GM18867 (cell line): ENCODE measurements at regions not wholly inside any gene's neighbourhood (a gene's known extent, or its start where the extent isn't known, plus 50 kb on each side); places are given as distances from the start of the nearest gene placed in this dataset.
"Not testable (repeated sequence)": the region's sequence is repeated elsewhere in the genome, so short reads cannot be mapped to it uniquely, and the experiment has no call there.

Source experiments
- ATAC-seq: cut with Tn5 transposase; IDR thresholded peaks from one replicate; pipeline ENCODE4 v1.9.1; 2021; ENCODE audit warnings: mild to moderate bottlenecking, moderate library complexity; ENCODE audit not compliant: unreplicated experiment

DNA sequence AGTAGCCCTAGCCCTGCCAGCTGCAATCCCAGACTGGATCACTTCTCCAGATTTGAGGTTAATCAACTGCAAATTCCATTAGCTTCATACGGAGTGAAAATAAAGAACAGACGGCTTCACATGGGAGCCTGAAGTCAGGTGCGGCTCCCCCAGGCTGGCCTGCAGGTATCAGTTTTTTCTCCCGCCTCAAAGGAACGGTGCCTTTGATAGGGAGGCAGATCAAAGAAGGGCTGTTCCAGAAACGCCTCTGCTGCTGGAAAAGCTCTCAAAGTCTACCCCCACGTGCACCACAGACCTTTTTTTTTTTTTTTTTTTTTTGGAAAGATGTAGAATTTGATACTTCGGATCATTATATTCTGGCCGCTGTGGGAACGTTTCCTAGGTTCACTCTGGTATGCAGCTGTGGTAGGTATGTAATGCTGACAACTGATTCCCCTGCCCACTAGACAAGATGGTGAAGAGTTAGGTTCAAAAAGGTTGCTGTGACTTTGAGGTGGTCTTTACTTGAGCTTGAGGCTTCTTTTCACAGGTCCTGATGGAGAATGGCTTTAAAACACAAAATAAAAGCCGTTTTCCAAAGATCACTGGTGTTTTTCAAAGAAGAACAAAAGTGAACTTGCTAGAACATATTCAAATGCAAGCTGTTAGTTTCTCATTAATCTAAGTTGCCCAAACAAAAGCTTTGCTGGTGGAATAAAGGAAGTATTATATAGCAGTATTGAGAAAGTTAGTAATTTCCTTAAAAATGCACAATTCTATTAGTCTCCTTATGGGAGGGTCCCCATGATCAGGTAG lies 189.0 kb upstream of the NFIA start:
- no peak for ATAC-seq

DNA sequence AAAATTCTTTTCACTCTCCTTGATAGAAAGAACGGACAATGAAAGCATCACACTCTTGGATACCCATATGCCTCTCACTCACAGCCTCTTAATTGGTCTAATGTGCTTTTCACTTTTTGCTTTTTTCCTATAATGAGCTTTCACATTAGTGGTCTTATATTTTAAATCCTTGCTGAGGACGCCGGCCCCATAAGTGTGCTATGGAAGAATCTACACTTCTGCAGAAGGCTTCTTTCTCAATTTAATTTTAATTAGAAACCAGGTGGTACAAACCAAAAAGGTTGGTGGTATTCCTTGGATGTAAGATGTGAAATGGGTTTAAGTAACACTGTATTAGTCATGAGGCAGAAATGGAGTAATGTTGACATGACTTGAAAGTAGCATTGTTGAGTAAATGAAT lies 190.6 kb upstream of the NFIA start:
- no peak for ATAC-seq

DNA sequence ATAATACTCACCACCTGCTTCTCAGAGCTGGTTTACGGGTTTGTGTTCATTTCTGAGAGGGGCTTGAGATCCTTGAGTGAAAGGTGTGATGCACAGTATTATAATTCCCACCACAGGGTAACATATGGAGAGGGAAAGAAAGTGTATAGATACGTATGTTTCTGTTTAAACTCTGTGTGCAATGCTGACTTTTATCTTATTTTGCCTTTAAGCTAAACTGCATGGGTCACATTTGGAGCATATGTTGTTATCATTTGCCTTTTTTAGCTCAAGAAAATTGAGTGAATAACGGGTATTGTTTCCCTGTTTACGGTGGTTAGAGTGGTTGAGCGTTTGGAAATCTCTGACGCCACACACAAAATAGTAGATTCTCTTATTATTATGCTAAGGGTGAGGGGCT lies 191.1 kb upstream of the NFIA start:
- ATAC-seq: no peak

DNA sequence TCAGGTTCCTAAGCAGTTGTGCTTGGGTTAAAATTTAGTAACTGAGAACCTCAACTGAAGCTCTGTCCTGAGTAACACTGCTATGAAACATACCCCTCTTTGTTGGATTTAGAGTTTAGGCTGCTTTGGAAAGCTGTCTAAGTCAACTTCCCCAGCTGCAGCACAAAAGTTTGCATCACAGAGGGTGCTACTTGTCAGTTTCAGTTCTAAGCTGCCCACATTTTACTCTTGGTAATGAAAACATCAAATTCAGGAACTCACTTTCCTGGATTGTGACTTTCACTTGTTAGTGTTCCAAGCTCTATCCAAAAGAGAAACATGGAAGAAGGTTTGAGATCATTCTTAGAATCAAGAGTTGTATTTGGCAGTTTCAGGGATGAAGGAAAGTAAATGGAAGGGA lies 191.7 kb upstream of the NFIA start:
- no peak for ATAC-seq

DNA sequence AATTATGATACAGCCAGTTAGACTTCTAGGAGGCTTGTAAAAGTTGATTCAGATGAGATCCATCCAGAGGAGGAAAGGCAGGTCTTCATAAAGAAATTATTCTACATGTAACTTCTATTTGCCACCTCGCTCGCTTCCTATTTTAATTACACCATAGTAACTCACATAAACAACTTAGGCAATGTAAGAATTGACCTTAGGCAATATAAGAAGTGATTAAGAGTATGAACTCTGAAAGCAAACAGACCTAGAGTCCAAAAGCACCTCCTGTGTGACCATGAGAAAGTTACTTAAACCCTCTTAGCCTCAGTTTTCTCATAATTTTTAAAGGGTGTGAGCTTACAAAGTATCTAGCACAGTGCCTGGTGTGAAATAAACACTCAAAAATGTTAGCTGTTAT lies 192.7 kb upstream of the NFIA start:
- ATAC-seq: no peak

DNA sequence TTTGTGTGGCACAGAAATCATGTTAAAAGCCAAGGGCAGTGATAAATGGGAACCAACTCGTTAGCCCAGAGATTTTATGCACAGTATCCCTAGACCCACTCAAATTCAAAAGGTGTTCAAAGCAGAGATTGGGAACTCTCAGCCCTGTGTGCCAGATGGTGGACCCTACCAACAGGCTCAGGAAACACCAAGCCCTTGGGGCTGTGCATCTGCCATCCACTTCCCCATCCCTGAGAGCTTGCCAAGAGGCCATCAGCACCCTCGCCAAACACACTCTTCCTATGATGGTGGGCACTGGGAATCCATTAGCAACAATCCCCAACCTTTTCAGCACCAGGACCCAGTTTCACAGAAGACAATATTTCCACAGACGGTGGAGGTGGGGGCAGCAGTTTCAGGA lies 194.2 kb upstream of the NFIA start:
- ATAC-seq: no peak

DNA sequence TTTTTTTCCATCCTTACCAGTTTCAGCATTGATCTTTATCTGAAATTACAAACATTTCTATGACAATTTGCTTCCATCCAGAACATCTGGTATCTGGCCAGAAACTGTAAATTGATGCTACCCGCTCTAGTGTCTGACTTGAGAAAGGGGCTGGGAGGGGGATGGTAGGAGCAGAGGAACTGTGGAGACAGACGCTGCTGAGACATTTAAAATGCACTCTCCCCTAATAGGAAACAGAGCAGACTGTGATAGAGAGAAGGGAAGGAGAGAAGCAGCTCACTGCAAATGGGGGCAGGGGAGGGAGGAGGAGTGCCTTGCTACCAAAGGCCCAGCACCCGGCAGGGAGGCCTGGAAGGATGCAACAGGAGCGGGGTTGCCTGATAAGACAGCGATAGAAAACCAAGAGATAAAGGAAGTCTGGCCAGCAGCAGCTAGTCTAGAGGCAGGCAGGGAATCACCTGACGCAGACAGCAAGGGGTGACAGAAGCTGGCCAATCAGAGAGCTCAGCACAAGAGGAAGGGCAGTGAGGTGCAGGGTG lies 195.5 kb upstream of the NFIA start:
- ATAC-seq: no peak

DNA sequence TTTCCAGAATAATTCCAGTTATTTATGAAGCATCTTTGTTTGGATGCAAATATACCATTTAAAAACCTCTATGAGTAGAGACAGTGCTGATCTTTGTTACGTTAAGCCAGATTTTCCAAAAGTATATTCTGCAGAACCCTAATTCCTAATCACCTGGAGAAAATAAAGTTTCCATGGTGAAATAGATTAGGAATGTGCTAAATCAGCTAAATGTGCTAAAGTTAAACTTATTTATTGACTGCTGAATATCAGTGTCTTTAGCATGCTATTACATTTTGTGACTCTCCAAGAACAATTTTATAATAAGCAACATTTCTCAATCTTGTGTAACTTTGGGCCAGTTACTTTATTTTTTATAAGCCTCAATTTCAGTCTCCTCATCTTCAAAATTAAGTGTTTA lies 196.3 kb upstream of the NFIA start:
- ATAC-seq: no peak

DNA sequence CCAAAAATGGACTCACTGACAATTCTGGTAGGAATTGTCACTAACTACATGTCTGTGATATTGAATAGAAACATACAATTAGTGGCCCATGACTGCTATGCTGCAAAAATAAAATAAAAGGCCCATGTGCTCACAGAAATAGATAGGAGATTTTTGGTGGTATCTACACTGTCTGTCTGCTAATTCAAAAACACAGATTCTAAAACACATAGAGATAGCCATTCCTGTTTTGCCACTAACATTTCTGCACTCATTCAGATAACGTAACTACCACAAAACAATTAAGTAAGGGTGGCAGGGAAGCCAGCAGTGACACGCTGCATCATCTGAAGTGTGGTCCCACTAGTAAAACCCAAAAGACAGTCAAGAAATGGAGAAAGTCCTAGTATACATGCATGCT lies 202.2 kb upstream of the NFIA start:
- no peak for ATAC-seq

DNA sequence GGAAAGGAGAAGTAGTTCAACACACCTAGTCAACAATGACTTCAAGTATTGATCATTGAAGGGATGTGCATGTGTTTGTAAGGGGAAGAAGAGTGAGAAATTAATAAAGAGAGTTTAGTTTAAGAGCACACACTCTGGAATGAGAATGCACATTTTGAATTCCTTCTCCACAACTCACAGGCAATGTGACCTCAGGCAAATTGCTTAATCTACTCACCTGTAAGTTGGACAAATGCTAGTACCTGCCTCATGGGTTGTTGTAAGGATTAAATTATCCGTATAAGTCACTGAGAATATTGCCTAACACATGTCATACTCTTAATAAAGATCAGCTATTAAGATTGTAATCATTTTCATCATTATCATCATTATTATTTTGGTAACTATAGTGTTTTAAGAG lies 204.0 kb upstream of the NFIA start:
- ATAC-seq: no peak

DNA sequence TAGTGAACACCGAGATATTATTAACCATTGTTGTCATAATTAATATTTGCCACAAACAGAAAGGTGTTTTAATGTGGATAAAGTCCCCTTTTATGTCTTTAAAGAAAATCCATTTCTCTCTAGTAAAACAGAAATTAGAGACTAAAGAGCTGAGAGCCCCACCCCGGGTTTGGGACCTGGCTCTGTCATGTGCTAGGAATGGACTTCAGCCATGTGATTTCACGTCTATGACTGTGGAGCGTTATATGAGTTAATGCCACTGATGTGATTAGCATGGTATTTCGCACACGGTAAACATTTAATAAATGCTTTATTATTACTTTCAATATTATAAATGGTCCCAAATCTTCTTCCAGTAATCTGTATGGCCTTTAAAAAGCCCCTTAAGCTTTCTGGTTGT lies 205.0 kb upstream of the NFIA start:
- ATAC-seq: no peak

DNA sequence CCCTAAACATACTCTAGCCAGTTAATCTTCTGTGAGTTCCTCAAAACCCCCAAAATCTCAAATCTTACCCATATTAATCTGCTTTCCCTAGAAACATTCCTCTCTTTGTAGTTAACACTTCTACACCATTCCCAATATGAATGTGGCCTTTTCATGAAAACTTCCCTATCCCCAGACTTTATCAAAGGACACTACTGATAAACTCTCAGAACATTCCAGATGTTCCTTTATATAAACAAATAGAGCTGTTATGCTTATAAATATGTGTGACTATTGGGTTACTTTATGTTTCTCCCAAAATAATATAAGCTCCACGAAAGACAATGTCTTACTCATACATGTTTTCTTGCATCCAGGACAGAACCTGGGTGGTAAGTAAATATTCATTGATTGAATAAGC lies 205.4 kb upstream of the NFIA start:
- no peak for ATAC-seq

DNA sequence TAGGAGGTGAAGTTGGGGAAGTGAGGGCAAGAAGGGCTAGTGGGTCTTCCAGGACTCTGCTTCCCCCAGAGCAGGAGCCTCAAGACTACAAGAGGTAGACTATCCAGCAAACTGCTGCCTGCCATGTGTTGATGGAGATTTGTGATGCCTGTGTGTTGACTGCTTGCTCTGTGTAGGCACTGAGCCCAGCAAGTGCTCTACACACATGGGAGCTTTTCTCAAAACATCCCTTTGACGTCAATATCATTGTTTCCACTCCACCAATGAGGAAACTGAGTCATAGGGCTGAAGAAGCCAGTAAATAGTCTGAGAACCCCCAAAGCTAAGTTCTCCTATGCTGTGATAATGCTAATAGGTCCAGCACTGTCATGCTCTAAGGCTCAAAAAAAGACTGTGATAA lies 207.2 kb upstream of the NFIA start:
- no peak for ATAC-seq

DNA sequence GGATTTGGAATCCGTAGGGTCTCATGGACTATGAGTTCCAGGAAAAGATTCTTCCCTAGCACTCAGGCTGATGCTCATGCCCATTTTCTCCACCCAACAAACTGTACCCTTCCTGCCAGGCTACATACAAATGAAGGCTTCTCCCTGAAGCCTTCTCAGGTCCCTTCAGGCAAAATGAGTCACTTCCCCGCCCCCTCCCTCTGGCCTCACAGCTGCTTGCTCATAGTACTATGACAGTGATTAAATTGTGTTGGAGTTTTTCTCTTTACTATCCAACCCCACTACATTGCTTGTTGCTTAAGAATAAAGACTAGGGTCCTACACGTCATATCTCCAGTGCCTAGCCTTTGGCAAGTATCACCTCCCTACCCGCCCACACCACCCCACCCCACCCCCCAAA lies 207.6 kb upstream of the NFIA start:
- no peak for ATAC-seq

DNA sequence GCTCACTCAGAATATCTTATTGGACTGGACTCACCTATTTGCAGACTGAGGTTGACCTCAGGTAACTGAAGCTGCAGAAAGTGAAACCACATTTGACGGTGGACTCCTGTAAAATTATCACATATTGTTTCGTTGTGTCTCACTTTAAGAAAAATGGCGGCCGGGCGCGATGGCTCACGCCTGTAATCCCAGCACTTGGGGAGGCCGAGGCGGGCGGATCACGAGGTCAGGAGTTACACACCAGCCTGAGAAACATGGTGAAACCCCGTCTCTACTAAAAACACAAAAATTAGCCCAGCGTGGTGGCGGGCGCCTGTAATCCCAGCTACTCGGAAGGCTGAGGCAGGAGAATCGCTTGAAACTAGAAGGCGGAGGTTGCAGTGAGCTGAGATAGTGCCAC lies 209.0 kb upstream of the NFIA start:
- not testable (repeated sequence) for ATAC-seq

DNA sequence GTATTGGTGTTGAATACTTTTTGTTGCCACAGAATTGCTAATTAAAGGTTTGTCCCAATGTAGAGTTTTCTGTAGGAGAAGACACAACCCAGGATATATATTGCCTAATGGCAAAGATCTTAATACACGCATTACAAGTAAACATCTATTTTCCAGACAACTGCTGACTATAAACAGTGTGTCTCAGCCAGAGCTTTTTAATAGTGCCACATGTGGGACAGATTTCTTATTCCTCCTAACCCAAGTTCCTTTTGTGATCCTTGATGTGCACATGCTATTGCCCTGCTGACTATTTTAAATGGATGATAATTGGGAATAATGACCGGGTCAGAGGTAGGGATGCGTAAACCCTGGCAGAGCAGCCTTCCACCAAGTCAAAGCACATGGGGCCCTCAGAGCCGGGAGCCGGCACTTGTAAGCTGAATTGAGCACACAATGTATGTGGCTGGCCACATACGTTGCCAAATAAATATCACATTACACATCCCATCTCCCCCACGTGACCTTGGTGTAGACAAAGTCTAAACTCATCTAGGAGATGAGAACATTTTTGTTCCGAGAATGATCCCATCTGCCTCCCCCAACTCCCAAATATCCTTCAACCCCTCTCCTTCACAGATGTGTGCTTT lies 209.8 kb upstream of the NFIA start:
- no peak for ATAC-seq

DNA sequence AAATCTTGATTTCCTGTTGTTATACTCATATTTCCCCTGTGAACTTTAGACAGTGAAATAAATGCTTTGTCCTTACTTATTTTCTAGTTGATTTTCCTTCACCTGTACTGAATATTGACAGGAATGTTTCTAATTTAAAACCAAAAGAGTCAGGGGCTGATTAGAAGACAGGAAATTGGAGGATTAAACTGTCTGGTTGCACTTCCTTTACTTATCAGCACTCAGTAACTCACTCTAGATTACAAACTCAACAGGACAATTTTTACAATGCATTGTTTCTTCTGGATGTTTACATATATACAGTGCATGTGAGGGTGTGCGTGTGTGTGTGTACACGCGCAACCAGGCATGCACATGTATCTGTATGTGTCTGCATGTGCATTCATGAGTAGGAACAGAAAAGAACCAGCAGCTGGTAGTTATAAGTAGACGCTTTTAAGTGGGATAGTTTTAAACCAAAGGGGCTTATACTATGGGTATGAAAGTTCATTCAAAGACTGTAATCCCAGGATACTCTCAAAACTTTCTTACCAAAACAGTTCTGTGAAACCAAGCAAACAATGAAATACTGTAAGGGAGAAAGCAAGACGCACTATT lies 212.0 kb upstream of the NFIA start:
- ATAC-seq: no peak

DNA sequence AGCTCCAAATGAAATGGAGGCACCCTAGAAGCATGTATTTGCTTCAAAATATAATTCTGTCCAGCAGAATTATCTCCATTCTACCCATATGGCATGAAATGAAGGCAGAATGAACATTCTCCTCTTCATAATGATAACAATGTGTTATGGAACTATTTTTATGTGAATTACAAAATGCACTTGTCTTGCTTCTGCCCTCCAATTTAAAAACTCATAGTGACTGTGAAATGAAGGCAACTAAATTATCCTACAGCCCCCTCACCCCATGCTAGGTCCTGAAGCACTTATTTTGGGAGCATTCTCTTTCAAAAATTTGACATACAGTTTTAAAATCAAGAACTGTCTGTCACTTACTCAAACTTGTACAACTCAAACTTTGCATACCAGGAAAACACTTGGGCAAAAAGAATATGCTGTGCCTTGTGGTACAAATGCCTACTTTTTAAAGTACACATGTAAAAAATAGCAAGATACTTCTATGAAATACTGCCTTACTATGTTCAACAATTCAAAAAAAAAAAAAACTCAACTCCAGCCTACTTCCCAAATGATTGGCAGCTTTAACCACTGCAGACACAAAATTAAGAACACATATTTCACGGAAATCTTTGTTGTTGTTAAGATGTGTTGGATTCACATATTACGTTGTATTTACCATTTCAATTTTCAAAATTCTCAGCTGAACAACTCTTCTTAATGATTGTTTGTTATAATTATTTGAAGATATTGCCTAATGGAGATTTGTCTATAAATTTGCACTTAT lies 213.3 kb upstream of the NFIA start:
- ATAC-seq: no peak

DNA sequence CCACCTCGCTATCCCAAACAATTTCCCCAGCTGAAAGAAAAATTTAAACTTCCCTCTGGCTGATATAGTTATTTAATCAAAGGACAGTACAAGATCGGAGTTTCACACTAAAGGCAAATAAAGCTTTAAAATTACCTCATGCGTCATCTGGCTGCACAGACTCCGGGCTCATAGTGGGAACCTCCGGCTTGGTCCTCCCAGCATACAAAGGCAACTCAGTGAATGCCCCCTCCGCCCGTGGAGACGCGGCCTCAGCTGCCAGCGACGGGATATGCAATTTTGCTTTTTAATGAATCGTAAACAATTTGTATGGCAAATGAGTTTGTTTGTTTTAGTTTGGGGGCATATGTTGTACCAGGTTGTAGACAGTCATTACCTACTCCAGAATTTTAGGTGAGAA lies 214.6 kb upstream of the NFIA start:
- ATAC-seq: no peak

DNA sequence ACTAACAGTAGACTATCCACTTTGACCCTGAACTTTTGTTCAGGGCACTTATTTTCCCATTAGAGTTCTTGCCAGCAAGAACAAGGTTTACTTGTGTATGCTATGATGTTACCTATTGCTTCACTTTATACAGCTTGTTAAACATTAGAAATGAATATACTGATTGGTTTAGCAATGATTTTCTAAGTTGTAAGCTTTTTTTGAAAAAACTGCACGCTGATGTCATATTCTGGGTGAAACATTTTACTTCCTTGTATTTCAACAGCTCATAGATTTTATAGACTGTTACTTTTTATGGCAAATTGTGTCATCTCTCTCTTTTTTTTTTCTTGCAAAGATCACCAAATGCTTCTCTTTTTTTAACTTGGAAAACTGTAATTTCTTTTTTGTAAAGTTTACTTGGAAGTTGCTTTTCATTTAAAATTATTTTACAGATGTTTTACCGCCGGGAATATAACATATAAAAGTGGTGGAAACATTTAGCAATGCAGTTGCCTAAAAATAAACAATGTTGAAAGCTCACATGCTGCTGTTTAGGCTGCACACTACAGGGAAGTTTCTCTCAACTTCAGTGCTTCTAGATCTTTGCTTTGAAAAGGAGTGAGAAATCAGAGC lies 215.3 kb upstream of the NFIA start:
- ATAC-seq: no peak
